ENCODE measurements at regions not wholly inside any gene's neighbourhood (a gene's known extent, or its start where the extent isn't known, plus 50 kb on each side); places are given as distances from the start of the nearest gene placed in this dataset.

GRCh38 chr2:237218756-237219155 lies 133.1 kb downstream of the COPS8 start:
- no peak for DNase-seq

- DNase-seq, result no peak
Observed at GRCh38 chr2:237219826-237220225, 134.1 kb downstream of the COPS8 start.

- DNase-seq, result no peak
Observed at GRCh38 chr2:237221443-237221842, 135.8 kb downstream of the COPS8 start.

- no peak for DNase-seq
Observed at GRCh38 chr2:237222178-237222577, 136.5 kb downstream of the COPS8 start.

- no peak for DNase-seq
Observed at GRCh38 chr2:237222601-237223041, 136.9 kb downstream of the COPS8 start.

GRCh38 chr2:237223201-237223861 lies 137.6 kb downstream of the COPS8 start:
- DNase-seq, result no peak

GRCh38 chr2:237227190-237227589 lies 141.5 kb downstream of the COPS8 start:
- no peak for DNase-seq

GRCh38 chr2:237227592-237228280 lies 142.0 kb downstream of the COPS8 start:
- DNase-seq, result peak; percentile 8

- DNase-seq, result no peak
Observed at GRCh38 chr2:237228281-237228625, 142.6 kb downstream of the COPS8 start.

- no peak for DNase-seq
Observed at GRCh38 chr2:237229905-237230304, 144.2 kb downstream of the COPS8 start.

- DNase-seq, result no peak
Observed at GRCh38 chr2:237230355-237230754, 144.7 kb downstream of the COPS8 start.

- no peak for DNase-seq
Observed at GRCh38 chr2:237231593-237231992, 145.9 kb downstream of the COPS8 start.

- no peak for DNase-seq
Observed at GRCh38 chr2:237232166-237232565, 146.5 kb downstream of the COPS8 start.

GRCh38 chr2:237234268-237234667 lies 148.6 kb downstream of the COPS8 start:
- DNase-seq, result no peak

- no peak for DNase-seq
Observed at GRCh38 chr2:237235383-237236095, 149.8 kb downstream of the COPS8 start.

- DNase-seq, result no peak
Observed at GRCh38 chr2:237236188-237236587, 150.5 kb downstream of the COPS8 start.

GRCh38 chr2:237238249-237238648 lies 152.6 kb downstream of the COPS8 start:
- no peak for DNase-seq

- DNase-seq, result no peak
Observed at GRCh38 chr2:237240252-237240651, 154.6 kb downstream of the COPS8 start.

- peak; percentile 24 for DNase-seq
Observed at GRCh38 chr2:237240868-237241267, 155.2 kb downstream of the COPS8 start.

GRCh38 chr2:237242091-237242536 lies 156.4 kb downstream of the COPS8 start:
- DNase-seq, result no peak

- no peak for DNase-seq
Observed at GRCh38 chr2:237243487-237243886, 157.8 kb downstream of the COPS8 start.

GRCh38 chr2:237244178-237244577 lies 158.5 kb downstream of the COPS8 start:
- DNase-seq, result no peak

- DNase-seq, result peak; percentile 17
Observed at GRCh38 chr2:237244976-237245646, 159.4 kb downstream of the COPS8 start.

Measured in hematopoietic multipotent progenitor cell treated with erythropoietin and hydrocortisone succinate and interleukin-3 and kit ligand, for 4 days (in vitro differentiated cells).